ENCODE measurements at regions not wholly inside any gene's neighbourhood (a gene's known extent, or its start where the extent isn't known, plus 50 kb on each side); places are given as distances from the start of the nearest gene placed in this dataset.
A peak's percentile ranks its signal among the peaks of the same experiment; 100 is the strongest.

DNA sequence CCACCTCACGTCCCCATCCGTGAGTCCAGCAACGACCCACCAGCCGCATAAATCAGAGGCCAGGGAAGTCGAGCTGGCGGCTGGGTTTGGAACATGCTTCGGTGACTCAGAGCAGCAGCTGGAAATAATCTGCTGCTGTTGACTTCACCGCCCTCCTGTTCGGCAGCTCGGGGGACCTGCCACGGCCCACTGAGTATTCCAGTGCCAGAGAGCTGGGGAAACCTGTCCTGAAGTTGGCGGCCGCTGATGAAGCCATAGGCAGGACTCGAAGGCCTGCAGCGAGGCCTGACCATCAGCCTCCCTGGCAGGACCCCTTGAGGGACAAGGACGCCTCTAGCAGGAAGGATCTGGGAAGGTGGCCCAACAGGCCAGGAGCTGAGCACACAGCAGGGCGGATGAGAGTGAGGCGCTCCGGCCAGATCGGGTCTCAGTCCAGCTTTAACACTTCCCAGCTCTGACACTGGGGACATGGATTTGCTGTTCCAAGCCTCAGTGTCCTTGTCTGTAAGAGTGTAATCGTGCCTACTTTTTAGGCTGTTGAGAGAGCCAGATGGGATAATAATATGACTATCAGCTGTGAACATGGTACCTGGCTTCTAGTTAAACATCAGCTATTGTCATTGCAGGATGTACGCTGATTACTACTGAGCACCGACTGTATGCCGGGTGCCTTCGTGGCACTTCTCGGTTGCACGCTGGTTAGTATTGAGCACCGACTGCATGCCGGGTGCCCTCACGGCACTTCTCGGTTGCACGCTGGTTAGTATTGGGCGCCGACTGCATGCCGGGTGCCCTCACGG lies 50.4 kb upstream of the CIBAR2 start:
- intact Hi-C loops (cut with micrococcal nuclease): no loop called here
- DNase-seq: peak; percentile 76
- ATAC-seq: peak; percentile 70

DNA sequence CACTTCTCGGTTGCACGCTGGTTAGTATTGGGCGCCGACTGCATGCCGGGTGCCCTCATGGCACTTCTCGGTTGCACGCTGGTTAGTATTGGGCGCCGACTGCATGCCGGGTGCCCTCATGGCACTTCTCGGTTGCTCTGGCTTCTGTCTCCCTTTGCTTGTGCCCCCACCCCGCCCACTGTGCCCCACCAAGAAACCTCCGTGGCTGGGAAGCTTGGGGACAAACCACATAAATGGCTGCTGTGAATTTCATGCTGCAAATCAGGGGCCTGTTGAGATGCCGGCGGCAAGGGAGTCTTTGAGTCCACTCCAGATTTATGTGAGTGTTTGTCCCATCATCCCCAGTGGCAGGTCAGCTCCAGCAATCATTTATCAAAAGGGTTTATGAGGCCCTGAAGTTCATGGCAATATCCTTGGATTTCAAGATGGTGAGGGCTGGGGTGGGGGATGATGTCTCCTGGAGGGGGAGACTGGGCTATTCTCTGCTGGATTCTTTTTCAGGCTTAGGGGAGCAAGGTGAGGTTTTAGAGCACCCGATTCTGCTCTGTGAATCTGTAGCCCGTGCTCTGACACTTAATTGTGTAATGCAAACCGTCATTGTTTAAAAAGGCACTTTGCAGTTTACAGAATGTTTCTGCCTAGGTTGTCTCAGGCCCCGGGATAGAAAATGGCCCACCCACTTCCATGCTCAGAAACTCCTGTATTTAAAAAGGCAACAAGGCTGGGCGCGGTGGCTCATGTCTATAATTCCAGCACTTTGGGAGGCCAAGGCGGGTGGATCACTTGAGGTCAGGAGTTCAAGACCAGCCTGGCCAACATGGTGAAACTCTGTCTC lies 51.2 kb upstream of the CIBAR2 start:
- ATAC-seq (no peak), DNase-seq (no peak)
- intact Hi-C loops (cut with micrococcal nuclease): no loop called here

DNA sequence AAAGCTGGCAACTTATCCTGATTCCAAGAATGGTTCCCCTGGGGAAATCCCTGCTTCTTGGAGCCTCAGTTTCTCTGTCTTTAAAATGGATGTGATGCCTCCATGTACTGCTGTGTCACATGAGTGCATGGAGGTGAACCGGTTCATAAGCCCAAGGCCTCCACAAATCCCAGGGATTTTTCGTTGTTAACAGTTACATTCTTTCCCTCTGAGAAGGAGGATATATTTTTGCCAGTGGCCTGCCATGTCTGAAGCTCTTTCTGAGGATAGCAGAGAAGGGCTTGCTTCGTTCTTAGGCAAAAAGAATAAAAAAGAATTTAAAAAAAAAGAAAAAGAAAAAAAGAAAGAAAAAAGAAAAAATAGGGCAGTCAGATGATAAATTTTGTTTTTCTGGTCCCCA lies 52.2 kb upstream of the CIBAR2 start:
- ATAC-seq (no peak), DNase-seq (no peak)
- intact Hi-C loops (cut with micrococcal nuclease): no loop called here

DNA sequence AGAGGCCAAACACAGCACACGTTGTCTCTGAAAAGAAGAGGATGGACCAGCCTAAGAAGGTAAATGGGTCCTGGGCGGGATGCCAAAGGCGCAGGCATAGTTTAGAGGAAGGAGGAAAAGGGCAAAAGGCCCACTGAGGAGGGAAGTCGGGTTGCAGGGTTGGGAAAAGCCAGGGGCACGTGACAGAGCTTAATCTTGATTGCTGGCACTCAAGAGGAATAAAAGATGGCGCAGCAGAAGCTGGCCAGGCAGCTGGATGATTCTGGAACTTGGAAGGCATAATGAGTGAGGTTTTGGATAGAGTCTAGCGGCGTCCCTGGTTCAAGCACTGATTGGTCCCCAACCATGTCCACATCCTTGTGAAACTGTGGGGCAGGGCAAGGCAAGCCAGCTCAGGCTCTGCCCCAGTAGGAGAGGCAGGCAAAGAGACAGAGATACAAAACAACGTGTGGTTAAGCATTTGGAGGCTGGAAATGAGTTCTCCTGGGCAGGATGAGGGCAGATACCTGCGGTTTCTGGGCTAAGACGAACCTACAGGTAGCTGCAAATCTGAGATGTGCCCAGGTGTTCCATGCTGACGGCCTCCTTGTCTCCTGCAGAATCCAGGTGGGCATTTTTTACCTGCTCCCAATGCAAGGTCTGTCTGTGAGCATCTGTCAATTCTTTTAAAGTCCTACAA lies 52.7 kb upstream of the CIBAR2 start:
- ATAC-seq (no peak), DNase-seq (peak; percentile 34)
- intact Hi-C loops (cut with micrococcal nuclease): no loop called here

DNA sequence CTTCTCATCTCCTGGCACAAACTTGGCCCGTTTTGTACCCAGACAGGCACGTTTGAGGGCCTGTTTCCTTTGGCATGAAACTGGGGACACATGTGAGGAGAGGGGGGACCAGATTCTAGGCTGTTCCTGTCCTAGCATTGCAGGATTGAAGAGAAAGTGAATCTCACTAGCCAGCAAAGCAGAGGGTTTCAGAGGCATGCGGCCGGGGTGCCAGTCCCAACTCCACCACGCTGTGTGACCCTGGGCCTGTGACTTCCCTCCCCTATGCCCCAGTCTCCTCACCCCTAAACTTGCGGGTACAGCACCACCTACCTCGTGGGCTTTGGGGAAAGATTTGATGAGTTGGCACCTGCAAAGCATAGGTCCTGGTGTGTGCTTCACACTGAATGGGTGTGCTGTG lies 53.5 kb upstream of the CIBAR2 start:
- DNase-seq (peak; percentile 9), ATAC-seq (no peak)

DNA sequence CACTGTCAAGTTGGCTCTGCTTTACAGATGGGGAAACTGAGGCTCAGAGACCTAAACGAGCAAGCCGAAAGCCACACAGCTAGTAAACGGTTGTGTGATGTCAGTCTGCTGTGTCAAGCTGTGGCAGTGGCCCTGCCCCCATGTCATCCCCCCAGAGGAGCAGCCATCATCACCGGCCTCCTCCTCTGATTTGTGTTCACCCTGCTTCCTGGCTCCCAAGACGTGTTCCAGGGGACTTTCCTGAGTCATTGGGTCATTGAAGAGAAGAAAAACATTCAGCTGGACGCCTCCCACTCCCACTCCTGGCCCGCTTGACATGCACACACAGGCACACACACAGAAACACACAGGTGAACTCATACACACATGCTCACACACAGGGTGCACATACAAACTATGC lies 54.0 kb upstream of the CIBAR2 start:
- no peak for ATAC-seq
- DNase-seq: no peak
- intact Hi-C loops (cut with micrococcal nuclease): no loop called here

More for the DNA sequence above, 53.5 kb upstream of the CIBAR2 start:
- intact Hi-C loops (cut with micrococcal nuclease): no loop called here

DNA sequence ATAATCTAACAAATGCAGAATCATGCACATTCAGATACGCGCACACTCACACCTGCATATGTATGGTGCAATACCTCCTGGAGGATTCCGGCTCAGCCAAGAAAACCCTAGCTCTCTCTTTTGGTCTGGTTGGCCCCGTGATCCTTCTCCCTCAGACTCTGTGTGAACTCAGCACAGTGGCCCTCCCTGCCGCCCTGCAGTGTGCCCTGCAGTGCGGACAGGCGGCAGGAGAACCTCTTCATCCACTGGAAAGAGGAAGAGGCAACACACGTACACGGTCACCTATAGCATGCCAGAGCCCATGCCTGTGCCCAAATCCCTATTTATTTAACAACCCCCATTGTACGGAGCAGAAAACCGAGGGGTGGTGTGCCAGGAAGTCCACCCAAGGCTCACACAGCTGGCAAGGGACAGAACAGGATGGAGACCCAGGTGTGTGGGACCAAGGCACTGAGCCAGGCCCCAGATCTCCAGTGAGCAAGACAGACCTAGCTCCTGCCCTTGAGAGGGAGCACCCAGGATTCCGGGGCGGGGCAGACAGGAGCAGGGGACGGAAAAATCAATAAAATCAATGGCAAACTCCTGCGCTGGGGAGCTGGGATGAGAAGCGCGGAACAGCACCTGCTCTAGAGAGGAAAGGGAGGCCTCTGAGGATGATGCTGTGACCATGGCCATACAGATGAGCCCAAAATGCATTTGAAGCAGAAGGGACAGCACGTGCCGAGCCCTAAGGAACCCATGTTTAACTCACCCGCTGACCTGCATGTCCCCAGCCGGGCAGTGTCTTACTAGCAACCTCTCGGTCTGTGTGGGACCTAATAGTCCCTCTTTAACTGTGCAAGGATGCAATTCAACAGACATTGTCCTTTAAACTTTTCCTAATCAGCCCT lies 54.7 kb upstream of the CIBAR2 start:
- intact Hi-C loops (cut with micrococcal nuclease): no loop called here
- ATAC-seq (no peak), DNase-seq (peak; percentile 23)

DNA sequence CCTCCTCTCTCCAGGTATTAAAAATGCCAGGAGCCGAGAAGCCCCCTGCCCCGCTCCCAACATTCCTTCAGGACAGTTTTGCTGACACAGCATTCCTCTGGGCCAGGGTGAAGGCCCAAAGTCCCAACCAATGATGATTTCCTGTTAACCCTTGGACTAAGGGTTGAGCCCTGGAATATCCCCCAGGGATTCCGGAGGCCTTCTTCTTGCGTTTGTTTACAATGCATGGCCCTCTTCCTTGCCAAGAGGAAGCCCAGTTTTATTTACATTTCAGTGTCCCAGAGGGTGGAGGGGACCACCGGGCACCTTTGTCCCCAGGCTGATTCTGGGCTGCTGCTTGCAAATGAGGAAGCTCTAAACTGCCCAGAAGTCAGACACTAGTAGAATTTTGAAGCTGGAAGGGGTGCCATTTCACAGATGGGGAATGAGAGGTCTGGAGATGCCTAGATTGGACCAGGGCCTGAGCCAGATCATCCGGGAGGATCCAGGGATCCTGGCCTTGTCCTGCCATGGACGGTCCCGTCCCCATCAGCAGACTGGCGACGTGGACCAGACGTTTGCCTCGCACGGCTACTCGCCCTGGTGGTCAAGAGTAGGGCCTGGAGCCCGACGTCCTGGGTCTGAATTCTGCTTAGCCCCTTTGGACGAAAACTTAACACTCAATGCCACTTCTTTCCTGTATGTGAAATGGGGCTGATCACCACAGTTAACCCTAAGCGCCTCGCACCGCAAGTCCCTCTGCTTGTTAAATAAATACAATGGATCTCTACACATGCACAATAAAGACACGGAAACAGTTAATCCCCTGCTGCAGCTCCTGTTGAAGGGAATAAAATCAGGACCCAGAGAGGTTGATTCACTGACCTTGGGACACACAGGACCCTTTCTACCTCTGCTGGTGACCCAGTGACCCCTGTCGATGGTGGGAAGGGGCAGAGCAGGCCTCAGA lies 55.6 kb upstream of the CIBAR2 start:
- DNase-seq (peak; percentile 28), ATAC-seq (no peak)
- intact Hi-C loops (cut with micrococcal nuclease): no loop called here

DNA sequence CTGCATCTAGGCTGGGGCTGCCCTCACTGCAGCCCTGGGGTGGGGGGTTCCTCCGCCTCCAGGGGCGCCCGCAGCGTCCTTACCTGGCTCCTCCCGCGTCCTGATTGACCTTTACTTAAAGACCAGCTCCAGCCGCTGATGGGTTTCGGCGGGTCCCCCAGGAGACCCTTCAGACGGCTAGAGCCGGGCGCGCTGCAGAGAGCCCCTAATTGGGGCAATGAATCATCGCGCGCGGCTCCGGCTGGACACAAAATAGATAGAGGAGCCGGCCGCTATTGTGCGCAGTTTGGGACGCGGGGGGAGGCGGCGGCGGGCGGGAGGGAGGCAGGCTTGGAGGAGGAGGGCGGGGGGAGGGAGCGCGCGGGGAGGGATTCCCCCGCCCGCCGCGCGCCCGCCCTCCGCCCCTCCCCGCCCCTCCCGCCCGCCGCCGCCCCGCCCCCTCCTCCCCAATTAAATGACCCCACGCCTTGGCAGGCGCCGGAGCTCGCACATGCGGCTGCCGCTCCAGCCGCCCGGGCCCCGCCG lies 56.5 kb upstream of the CIBAR2 start:
- intact Hi-C loops (cut with micrococcal nuclease): no loop called here
- ATAC-seq (peak; percentile 56), DNase-seq (peak; percentile 81)

DNA sequence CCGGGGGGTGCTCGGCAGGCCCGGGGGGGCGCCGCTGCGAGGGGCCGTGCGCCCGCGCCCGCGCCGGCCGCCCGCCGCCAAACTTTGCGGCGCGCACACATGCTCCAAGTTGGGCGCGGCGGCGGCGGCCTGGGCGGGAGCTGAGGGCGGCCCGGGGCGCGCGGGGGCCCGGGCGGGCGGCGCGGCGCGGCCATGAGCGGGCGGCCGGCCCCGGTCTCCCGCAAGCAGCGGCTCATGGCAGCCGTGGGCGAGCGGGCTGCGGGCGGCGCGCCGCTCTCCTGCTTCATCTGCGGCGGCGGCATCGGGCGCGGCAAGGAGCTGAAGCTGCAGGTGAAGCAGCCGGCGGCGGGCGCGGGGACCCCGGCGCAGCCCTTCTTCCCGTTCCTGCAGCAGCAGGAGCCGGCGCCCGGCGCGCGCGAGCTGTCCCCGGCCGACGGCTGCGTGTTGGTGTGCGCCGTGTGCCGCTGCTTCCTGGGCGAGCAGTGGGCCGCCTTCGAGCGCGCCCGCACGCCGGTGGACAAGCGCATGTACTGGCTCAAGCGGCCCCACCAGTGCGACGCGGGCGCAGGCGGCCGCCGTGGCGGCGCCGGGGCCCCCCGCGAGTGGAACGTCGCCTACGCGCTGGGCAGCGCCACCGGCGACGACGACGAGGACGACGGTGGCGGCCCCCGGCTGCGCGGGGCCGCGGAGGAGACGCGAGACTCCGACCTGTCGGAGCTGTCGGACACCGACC lies 57.2 kb upstream of the CIBAR2 start:
- ATAC-seq (no peak), DNase-seq (peak; percentile 51)
- intact Hi-C loops (cut with micrococcal nuclease): loop anchor here (10.0 kb wide), 1 partner anchor 55 kb away; no protein-coding TSS in a partner anchor

DNA sequence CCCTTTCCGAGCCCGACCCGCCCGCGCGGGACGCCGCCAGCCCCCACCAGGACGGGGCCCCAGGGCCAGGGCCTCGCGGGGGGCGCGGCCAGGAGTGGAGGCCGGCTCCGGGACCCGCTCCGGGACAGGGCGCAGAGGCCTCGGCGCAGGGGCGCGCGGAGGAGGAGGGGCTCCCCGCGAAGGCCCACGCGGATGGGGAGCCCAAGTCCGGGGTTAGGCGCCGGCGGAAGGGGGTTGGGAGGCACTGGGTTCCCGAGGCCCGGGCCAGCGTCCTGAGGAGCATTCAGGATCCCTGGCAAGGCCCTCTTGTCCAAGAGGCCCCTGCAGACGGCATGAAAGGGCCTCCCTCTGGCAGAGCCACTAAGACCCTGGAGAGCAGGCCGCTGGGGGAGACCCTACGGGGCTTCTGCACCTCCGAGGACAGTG lies 57.8 kb upstream of the CIBAR2 start:
- DNase-seq (no peak), ATAC-seq (no peak)
- intact Hi-C loops (cut with micrococcal nuclease): loop anchor here (10.0 kb wide), 1 partner anchor 55 kb away; no protein-coding TSS in a partner anchor

DNA sequence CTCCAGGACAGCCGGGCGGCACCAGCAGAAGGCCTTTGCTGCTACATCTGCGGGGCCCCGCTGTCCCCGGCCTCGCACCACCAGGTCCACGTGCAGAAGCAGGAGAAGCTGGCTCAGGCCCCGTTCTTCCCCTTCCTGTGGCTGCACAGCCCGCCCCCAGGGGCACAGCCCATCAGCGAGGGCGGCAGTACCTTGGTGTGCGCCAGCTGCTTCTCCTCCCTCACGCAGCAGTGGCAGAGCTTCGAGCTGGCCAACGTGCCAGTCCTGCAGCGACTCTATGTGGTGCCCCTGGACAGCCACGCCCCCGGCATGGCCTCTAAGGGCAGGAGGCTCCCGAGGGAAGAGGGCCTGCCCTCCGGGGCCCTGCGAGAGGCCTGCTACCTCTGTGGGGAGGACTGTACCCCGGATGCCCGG lies 58.3 kb upstream of the CIBAR2 start:
- ATAC-seq: peak; percentile 3
- no peak for DNase-seq
- intact Hi-C loops (cut with micrococcal nuclease): loop anchor here (10.0 kb wide), 1 partner anchor 54 kb away; no protein-coding TSS in a partner anchor

DNA sequence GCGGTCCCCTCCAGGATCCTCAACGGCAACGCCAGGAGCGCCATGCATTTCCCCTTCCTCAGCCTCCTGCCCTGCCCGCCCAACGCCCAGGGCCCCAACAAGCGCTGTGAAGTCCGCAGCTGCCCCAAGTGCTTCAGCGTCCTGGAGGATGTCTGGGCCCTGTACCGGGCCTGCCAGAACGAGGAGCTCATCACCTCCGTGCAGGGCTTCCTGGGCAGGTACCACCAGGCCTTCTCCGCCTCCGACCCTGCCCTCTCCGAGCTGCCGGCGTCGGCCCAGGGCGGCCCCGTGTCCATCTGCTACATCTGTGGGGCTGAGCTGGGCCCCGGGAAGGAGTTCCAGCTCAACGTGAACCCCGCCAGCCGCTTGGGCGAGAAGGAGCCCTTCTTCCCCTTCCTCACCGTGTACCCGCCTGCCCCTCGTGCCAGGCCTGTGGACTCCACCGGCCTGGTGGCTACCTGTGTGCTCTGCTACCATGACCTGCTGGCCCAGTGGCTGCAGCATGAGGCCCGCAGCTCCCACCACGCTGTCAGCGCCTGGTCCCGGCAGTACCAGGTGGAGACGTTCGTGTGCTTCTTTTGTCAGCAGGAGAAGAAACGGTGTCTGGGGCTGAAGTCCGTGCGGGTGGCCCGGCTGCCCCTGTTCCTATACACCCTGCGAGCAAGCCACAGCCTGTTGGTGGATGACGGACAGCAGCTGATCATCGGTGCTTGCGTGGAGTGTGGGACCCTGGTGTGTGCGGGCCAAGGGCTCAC lies 58.9 kb upstream of the CIBAR2 start:
- ATAC-seq (no peak), DNase-seq (peak; percentile 43)
- intact Hi-C loops (cut with micrococcal nuclease): loop anchor here (10.0 kb wide), 1 partner anchor 54 kb away; no protein-coding TSS in a partner anchor

DNA sequence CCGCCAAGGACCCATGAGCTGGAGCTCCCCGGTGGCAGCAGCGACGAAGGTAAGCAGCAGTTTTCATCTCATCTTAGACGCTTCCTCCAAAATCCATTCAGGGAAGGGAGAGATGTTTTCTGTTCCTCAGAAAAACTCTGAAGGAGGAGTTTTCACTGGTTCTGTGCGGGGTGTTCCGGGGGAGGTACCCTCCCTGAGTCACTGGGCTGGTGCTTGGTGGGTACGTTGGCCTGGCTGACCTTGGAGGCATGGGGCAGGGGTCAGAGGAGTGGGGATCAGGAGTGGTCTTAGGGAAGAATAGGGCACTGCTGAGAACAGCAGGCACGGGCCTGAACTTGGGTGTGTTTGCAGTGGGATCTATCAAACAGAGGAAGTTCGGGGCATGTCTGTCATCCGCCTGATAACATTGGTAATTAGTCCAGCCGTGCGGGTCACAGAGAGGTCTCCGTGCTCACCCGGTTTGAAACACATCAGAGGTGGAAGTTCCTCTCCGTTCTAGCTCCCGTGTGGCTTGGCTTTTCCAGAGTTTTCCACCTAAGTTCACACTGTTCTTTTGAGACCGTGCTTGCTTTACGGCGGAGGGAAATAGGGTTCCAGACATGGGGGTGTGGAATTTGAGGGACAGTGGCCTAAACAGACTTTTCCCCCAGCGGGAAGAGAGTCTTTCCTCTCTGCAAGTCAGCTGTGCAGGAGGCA lies 59.6 kb upstream of the CIBAR2 start:
- no peak for ATAC-seq
- intact Hi-C loops (cut with micrococcal nuclease): loop anchor here (10.0 kb wide), 1 partner anchor 53 kb away; no protein-coding TSS in a partner anchor
- DNase-seq: no peak

DNA sequence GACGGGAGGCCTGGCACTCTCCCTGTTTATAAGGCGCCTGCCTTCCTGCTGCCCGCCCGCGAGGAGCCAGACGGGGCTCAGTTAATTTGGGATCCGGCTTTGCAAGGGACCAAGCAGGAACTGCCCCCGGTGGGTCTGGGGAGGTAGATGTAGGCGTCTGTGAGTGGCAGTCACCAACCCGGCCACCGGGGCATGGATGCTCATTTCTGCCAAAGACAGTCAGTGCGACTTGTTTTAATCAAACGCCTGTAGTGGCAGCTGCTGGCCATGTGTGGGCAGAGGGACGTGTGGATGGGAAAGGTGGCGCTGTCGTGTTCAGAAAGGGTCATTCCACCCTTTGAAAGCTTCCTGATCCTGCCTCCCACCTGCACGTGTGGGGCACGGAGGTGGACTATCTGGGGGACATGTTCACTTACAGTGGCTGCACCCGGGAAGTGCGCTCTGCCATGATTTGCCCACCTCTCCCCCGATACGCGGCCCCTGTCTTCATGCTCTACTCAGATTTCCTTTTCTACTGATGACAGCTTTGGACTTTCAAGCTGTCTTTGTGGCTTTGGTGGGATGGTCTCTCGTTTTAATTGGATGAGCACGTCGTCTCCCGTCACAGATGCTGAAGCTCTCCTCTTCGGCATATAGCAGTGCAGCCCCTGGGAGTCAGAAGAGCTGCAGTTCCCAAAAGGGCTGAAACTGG lies 60.3 kb upstream of the CIBAR2 start:
- peak; percentile 71 for DNase-seq
- peak; percentile 53 for ATAC-seq
- intact Hi-C loops (cut with micrococcal nuclease): loop anchor here (10.0 kb wide), 1 partner anchor 52 kb away; no protein-coding TSS in a partner anchor

All from left ventricle myocardium superior (tissue), 1 donor.